OCI-M1 (cell line): ENCODE measurements at regions not wholly inside any gene's neighbourhood (a gene's known extent, or its start where the extent isn't known, plus 50 kb on each side); places are given as distances from the start of the nearest gene placed in this dataset.
A peak's percentile ranks its signal among the peaks of the same experiment; 100 is the strongest.

ENCODE experiments used
- DNase-seq: peaks from one replicate; lab custom pipeline; 2025; lab: John Stamatoyannopoulos, UW

DNA sequence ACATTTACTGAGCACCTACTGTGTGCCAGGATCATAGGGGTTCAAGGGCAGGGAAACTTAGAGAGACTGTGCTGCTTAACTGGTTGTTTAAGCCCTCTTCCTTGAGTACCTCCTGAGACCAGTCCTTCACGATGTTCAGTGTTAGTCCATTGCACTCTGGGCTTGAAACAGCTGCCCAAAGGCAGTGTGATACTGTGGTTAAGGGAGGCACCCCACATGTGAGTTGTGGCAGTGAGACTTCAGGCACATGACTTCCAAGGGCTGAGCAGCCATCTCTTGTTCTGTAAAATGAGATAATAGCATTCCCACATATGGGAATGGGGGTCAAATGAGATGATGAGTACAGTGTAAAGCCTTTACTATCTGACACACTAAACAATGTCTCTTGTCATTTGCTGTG lies 75.1 kb downstream of the LINGO1 start:
- no peak for DNase-seq

DNA sequence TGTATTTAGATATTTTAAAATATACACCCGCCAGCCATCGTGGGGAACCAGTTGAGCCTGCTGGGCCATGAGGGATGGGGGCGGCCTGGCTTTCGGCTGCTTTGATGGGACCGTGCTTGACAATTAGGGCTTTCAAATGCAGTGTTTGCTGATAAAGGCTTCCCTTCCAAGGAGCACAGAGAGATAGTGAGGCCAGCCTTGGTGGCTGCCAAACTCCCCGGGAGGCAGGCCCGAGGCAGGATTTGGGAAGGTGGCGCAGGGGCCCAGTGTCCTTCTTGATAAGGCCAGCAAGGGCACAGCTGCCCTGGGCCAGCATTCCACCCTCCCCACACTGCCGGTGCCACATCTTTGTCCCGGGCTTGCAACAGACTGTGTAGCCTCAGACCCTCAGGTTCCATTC lies 75.6 kb downstream of the LINGO1 start:
- DNase-seq = peak; percentile 10

DNA sequence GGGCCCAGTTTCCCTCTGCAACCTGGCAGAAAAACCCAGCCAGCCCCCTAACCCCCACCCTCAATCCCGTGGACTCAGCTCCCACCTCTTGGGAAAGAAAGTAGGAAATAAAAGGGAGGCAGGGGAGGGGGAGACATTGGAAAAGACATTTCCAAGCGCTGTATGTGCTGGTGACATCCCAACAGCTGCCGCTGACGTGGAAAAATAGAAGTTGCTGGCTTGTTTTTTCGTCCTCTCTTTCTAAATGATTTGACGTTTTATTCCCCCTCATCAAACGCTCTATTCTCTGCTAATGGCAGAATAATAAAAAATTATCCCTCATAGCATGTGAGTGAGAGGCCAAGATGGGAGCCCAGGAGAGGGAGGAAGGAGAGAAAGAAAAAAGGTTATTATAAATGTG lies 76.1 kb downstream of the LINGO1 start:
- DNase-seq = no peak

GRCh38 chr15:77555232-77555631 lies 77.5 kb downstream of the LINGO1 start:
- no peak for DNase-seq

- DNase-seq = no peak
These were observed 78.2 kb downstream of the LINGO1 start for GRCh38 chr15:77554306-77555080.

- DNase-seq = no peak
These were observed 79.0 kb downstream of the LINGO1 start for GRCh38 chr15:77553695-77554094.

GRCh38 chr15:77553257-77553656 lies 79.5 kb downstream of the LINGO1 start:
- DNase-seq = no peak

DNA sequence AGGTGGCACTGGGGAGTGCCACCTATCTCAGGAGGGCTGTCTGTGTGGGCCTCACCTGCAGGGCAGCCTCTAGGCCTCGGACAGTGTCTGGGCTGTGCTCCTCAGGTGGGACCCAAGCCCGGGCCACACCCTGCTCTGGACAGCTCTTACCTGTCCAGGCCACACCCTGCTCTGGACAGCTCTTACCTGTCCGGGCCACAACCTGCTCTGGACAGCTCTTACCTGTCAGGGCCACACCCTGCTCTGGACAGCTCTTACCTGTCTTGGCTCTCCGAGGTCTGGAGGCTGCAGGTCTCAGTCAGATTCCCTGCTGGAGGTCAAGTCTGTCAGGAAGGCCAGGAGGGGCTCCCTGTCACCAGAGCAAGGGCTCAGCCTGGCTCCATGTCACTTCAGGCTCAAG lies 80.6 kb downstream of the LINGO1 start:
- no peak for DNase-seq

DNA sequence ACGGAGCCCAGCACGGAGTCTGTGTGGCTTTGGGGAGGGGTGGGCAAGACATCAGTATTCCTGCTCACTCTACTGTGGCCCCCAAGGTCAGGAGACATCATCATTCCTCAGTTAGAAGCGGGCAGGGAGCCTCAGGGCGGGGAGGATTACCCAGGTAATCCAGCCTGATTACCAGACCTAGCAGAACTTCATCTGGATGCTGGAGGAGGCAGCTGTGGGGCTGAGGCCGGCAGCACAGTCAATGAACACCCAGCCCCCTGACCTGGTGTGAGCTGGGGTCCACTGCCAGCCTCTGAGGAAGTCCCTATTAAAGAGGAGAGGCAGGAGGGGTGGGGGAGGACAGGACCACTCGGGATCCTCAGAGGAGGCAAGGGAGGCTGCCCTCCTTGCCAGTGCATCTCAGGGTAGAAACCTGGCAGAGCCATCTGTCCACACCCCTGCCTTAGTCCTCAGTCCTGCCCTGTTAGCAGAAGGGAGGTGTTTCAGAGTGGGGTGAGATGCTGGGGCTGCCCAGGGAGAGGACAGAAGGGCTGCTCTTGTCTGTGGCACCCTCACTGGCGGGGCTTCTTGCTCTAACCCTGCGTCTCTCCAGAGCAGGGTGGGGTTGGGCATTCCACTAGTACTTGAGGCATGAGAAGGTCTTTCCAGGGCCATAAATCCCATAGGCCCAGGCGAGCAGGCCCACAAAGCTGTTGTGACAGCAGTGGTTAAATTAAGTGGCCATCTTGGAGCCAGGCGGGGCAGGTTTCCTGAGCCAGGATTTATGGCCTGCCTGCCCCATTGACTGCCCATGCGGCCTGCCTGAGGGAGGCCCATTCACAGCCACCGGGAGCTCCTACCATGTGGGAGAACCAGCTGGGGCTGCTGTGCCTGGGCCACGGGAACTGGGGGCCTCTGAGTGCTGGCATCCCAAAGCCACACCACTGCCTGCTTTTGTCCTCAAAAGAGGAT lies 82.1 kb downstream of the LINGO1 start:
- no peak for DNase-seq

DNA sequence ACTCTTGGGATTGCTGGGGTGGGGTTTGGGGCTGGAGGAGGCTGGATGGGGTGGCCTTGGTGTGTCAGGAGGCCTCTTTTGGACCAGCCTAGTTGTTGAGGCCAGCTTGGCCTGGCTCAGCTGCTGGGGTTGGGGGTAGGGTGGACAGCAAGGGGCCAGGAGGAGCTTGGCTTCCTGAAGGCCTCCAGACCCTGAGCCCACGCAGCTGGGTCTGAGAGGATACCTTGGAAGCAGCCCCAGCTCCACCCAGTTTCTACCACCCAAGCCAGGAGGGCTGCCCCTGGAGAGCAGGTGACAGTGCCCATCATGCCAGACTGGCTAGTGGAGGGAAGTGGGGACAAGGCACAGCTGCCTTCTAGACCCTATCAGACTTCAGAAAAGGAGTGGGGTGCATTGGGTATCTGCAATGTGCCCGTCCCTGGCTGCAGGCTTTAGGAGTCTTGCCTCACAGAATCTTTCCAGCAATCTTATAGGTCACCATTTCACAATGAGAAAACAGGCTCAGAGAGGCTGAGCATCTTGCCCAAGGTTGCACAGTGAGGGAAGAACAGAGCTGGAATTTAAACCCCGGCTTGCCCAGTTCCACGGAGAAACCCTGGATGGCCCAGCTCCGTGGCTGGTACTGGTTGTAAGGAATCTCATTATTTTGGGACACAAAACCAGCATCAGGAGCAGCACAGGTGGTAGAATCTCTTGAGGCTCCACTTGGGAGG lies 83.0 kb downstream of the LINGO1 start:
- no peak for DNase-seq

- DNase-seq = no peak
These were observed 83.8 kb downstream of the LINGO1 start for GRCh38 chr15:77548589-77549557.

GRCh38 chr15:77547801-77548588 lies 84.7 kb downstream of the LINGO1 start:
- DNase-seq = no peak

- DNase-seq = no peak
These were observed 85.8 kb downstream of the LINGO1 start for GRCh38 chr15:77546870-77547269.

DNA sequence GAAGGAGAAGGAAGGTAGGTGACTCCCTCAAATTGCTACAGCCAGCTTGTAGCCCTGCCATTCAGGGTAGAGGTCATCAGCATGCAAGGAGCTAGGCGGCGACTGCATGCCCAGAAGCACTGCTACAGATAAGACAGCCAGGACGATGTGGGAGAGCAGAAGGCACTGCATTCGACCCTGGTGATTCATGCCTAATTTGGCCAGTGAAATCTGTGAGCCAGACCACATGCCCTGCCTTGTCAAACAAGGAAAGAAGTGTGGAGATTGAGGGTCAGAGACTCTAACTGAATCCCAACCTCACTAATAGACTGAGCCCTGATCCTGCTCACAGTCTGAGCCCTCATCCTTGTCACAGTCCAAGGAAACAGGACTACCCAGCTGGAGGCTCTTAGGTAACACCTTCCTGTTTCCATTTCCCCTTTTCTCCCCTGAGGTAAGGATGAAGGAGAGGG lies 86.6 kb downstream of the LINGO1 start:
- peak; percentile 80 for DNase-seq

GRCh38 chr15:77545058-77545457 lies 87.7 kb downstream of the LINGO1 start:
- no peak for DNase-seq

DNA sequence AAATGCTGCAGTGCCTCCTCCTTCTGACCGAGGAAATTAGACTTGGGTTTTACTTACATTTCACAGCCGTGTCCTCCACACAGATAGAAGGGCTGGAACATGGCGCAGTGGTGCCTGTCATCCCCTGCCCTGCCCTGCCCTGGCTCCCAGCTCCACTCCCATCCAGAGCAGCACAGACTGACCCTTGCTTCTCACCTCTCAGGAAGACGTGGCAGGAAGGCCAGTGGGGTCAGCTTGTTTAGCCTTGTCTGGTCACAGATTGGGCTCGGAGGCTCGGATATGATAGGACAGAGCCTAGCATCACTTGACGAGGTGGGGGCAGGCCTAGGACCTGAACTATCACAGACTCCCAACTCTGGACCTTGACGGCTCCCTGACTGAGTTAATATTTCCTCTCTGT lies 88.5 kb downstream of the LINGO1 start:
- DNase-seq = no peak

DNA sequence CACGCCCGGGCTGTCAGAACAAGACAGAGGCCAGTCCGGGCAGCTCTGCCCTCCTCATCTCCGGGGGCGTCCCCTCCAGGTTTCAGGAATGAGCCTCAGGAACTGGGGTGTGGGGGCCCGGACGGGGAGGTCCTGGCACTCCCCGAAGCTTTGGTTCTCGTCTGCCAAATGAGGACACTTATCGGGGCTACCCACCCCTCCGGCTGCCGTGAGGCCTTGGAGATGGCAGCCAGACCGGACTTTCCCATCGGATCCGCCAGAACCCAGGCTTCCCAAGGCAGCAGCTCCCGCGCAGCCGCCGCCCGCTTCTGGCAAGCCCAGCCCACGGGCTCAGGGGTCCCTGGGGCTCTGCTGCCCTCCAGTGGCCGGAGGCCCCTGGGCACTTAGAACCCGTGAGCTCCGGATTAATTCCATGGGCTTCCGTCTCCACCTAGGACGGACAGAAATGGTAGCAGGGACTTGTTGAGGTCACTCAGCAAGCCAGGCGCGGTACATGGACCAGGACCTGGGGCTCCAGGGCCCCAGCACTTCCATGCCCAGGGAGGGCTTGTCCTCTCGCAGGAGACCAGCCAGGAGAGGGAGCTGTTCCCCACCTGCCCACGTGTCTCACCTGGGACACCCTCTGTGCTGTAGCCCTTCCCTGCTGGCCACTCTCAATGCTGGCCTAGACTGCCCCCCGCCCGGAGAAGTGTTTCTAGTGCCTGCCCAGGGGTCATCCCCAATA lies 89.4 kb downstream of the LINGO1 start:
- DNase-seq = peak; percentile 92

GRCh38 chr15:77542491-77543001 lies 90.2 kb downstream of the LINGO1 start:
- no peak for DNase-seq

GRCh38 chr15:77541421-77542181 lies 91.1 kb downstream of the LINGO1 start:
- DNase-seq = no peak
